ENCODE measurements at regions not wholly inside any gene's neighbourhood (a gene's known extent, or its start where the extent isn't known, plus 50 kb on each side); places are given as distances from the start of the nearest gene placed in this dataset.

DNA sequence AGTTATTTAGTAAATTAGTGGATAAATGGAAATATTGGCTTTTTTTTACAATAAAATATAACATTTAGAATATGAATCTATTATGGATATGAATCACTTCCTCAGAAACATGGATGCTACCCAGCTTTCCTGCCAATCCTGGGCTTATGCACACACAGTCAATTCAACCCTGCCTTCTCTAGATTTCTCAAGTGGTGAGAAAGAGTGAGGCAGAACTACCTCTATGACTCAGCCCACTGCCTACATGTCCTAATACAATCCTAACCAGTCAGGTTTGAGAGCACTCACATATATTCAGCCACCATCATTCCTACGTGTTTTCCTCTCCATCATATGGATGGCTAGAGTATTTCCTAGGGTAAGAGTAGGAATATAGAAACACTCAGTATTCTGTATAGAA lies 91.1 kb upstream of the ANKRD50 start:
- TF ChIP-seq, protein P1, sequence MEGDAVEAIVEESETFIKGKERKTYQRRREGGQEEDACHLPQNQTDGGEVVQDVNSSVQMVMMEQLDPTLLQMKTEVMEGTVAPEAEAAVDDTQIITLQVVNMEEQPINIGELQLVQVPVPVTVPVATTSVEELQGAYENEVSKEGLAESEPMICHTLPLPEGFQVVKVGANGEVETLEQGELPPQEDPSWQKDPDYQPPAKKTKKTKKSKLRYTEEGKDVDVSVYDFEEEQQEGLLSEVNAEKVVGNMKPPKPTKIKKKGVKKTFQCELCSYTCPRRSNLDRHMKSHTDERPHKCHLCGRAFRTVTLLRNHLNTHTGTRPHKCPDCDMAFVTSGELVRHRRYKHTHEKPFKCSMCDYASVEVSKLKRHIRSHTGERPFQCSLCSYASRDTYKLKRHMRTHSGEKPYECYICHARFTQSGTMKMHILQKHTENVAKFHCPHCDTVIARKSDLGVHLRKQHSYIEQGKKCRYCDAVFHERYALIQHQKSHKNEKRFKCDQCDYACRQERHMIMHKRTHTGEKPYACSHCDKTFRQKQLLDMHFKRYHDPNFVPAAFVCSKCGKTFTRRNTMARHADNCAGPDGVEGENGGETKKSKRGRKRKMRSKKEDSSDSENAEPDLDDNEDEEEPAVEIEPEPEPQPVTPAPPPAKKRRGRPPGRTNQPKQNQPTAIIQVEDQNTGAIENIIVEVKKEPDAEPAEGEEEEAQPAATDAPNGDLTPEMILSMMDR (IDR thresholded peaks at IDR 0.05): no peak
- no peak for TF ChIP-seq POLR2A (IDR thresholded peaks at IDR 0.05)
- 33 to 63% methylated on average over 1 of the region's 1 CpG for WGBS, 2 donors
- Histone ChIP-seq H3K4me1 (no peaks in the 10 kb centered on the region), H3K4me3 (no peak overlapping the region), H3K36me3 (no peaks in the 10 kb centered on the region), H3K27ac (no peak overlapping the region), H3K27me3 (no peaks in the 10 kb centered on the region), H3K9me3 (no peaks in the 10 kb centered on the region)
- intact Hi-C loops (cut with DNase I): no loop called here
- DNase-seq: no peak

DNA sequence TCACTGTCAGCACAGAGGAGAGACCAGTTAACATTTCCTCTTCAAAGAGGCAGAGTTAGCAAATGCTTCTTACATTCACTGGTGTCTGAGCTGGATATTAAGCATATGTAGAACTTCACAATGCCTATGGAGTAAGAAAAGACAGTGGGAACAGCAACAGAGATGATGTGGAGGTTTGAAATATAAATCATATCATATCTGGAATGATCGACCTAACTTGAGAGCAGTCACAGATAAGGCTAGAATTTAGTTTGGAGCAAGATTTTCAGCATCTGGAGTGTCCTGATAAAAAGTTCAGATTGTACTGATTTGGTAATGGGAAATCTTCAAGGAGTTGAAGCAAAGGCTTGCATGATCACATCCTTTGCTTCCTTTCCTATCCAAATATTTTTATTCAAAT lies 90.5 kb upstream of the ANKRD50 start:
- Histone ChIP-seq H3K36me3 (no peaks in the 10 kb centered on the region), H3K4me1 (no peaks in the 10 kb centered on the region), H3K27me3 (no peaks in the 10 kb centered on the region), H3K27ac (no peak overlapping the region), H3K4me3 (no peak overlapping the region), H3K9me3 (no peaks in the 10 kb centered on the region)
- WGBS, 2 donors: 72 to 78% methylated on average over 1 of the region's 1 CpG
- no peak for DNase-seq
- TF ChIP-seq, protein P1 (IDR thresholded peaks at IDR 0.05): no peak
- no peak for TF ChIP-seq POLR2A (IDR thresholded peaks at IDR 0.05)
- intact Hi-C loops (cut with DNase I): no loop called here

DNA sequence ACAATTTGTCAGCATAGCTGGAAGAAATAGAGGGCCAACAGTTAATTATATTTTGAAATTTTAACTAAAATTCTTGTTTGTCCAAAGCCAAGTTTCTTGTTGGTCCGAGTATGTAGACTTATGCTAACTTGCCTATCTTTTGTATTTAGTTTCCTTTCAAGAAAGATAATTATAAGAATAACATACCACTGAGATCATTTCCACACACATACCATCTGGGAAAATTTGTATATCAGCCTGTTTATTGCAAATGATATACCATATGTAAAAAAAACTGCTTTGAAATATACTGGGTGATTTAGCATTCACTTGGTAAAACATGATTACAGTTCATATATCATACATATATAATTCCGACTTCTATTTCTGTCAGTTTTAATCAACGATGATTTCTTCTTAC lies 84.7 kb upstream of the ANKRD50 start:
- Histone ChIP-seq H3K27ac (no peak overlapping the region), H3K4me1 (no peaks in the 10 kb centered on the region), H3K4me3 (no peak overlapping the region), H3K36me3 (no peaks in the 10 kb centered on the region), H3K9me3 (no peaks in the 10 kb centered on the region), H3K27me3 (no peaks in the 10 kb centered on the region)
- no peak for DNase-seq
- WGBS, 2 donors: 74 to 75% methylated on average over 3 of the region's 3 CpGs
- TF ChIP-seq, protein P1 (IDR thresholded peaks at IDR 0.05): no peak
- no peak for TF ChIP-seq POLR2A (IDR thresholded peaks at IDR 0.05)
- intact Hi-C loops (cut with DNase I): no loop called here

DNA sequence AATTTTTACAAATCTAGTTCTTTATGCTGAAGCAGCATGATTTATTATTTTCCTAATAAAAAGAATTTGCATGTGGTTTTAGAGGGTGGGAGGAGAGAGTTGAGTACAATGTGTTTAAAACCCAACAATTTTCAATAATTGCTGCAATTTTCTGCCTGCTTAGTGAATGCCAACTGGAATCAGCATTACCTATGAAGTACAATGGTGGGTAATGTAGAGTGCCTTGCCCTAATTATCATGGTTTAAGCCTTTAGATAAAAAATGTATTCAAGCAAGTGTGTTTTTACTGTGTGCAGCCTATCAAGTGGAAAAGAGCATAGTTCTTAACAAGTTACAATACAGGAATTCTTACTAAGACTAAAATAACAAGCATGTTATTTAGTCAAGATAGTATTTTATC lies 77.9 kb upstream of the ANKRD50 start:
- Histone ChIP-seq H3K27me3 (no peaks in the 10 kb centered on the region), H3K27ac (no peak overlapping the region), H3K4me3 (no peak overlapping the region), H3K4me1 (no peaks in the 10 kb centered on the region), H3K9me3 (no peaks in the 10 kb centered on the region), H3K36me3 (no peaks in the 10 kb centered on the region)
- intact Hi-C loops (cut with DNase I): no loop called here
- TF ChIP-seq, protein P1 (IDR thresholded peaks at IDR 0.05): no peak
- TF ChIP-seq POLR2A (IDR thresholded peaks at IDR 0.05): no peak
- no peak for DNase-seq

DNA sequence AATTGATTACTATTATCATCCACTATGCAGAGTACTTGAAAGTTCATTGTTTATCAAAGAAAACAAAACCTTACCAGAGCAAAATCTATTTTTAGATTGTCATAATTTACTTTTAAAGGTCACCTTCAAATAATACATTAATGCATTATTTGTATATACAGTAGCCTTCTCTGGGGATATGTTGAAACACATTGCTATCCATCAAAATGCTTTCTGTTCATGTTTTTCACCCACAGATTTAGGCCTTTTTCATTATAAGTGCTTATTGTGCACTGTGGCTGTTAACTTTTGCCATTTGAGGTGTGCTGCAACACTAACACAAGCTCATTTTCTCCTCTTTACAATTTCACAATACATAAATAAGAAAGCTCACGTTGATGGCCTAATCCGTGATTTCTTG lies 74.1 kb upstream of the ANKRD50 start:
- WGBS, 2 donors: 71 to 96% methylated on average over 2 of the region's 2 CpGs
- intact Hi-C loops (cut with DNase I): no loop called here
- H3K27ac ChIP-seq: no peak overlapping the region
- H3K9me3 ChIP-seq: no peaks in the 10 kb centered on the region
- no peaks in the 10 kb centered on the region for H3K36me3 ChIP-seq
- no peaks in the 10 kb centered on the region for H3K4me1 ChIP-seq
- H3K27me3 ChIP-seq: no peaks in the 10 kb centered on the region
- no peak overlapping the region for H3K4me3 ChIP-seq
- no peak for TF ChIP-seq POLR2A (IDR thresholded peaks at IDR 0.05)
- TF ChIP-seq, protein P1 (IDR thresholded peaks at IDR 0.05): no peak
- no peak for DNase-seq

Data from esophagus squamous epithelium (tissue), 5 donors.